Progenitor cell of endocrine pancreas (in vitro differentiated cells): ENCODE measurements at regions not wholly inside any gene's neighbourhood (a gene's known extent, or its start where the extent isn't known, plus 50 kb on each side); places are given as distances from the start of the nearest gene placed in this dataset.

Experiments
- DNase-seq: peaks from one replicate; pipeline ENCODE4 v3.0.0; 2021; ENCODE audit warnings: low spot score; ENCODE audit not compliant: unreplicated experiment
- H3K27ac Mint-ChIP-seq: 2 replicates; pipeline ENCODE4 v1.8.0; 2021; ENCODE audit warnings: mild to moderate bottlenecking, moderate library complexity, mixed read lengths
- H3K27me3 Mint-ChIP-seq: 2 replicates; pipeline ENCODE4 v1.8.0; 2021; ENCODE audit warnings: mixed read lengths
- H3K36me3 Mint-ChIP-seq: 2 replicates; pipeline ENCODE4 v1.8.0; 2022; ENCODE audit warnings: mixed read lengths; ENCODE audit not compliant: insufficient read depth
- H3K4me1 Mint-ChIP-seq: 2 replicates; pipeline ENCODE4 v1.8.0; 2021; ENCODE audit warnings: low read depth, mixed read lengths
- H3K4me3 Mint-ChIP-seq: 2 replicates; pipeline ENCODE4 v1.8.0; 2021; ENCODE audit warnings: low read depth, mild to moderate bottlenecking, moderate library complexity, mixed read lengths
- H3K9me3 Mint-ChIP-seq: 2 replicates; pipeline ENCODE4 v1.8.0; 2021; ENCODE audit warnings: low read depth, mixed read lengths
- TF ChIP-seq, protein P1 (sequence below): fragments of 200-600 bp; sonication (generic); IDR thresholded peaks from one replicate; pipeline ENCODE4 v1.5.0; 2021; ENCODE audit warnings: antibody characterized with exemption, mild to moderate bottlenecking; ENCODE audit not compliant: unreplicated experiment

DNA sequence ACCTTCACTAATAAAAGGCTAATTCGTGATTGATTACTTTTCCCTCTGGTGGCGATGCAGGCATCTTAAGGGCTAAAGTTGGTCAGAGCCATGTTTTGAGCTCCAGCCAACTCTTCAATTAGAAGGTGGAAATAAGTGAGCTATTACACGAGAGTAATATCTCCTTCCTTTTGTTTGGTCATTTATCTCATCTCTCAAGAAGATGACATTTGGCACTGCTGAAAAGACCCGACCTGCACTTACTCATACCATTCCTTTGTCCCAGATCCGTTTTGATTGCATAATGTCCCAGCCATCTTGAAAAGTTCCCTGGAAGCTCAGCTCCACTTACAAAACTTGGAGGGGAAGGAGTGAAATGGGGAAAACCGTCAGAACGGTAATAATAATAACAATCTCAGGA lies 316.2 kb downstream of the VRK1 start:
- Mint-ChIP-seq H3K36me3 (no peaks in the 10 kb centered on the region), H3K27ac (no peak overlapping the region), H3K9me3 (no peaks in the 10 kb centered on the region), H3K4me1 (no peaks in the 10 kb centered on the region), H3K4me3 (no peak overlapping the region), H3K27me3 (peaks cover 43% of the 10 kb centered on the region)
- DNase-seq, result no peak
- TF ChIP-seq, protein P1, sequence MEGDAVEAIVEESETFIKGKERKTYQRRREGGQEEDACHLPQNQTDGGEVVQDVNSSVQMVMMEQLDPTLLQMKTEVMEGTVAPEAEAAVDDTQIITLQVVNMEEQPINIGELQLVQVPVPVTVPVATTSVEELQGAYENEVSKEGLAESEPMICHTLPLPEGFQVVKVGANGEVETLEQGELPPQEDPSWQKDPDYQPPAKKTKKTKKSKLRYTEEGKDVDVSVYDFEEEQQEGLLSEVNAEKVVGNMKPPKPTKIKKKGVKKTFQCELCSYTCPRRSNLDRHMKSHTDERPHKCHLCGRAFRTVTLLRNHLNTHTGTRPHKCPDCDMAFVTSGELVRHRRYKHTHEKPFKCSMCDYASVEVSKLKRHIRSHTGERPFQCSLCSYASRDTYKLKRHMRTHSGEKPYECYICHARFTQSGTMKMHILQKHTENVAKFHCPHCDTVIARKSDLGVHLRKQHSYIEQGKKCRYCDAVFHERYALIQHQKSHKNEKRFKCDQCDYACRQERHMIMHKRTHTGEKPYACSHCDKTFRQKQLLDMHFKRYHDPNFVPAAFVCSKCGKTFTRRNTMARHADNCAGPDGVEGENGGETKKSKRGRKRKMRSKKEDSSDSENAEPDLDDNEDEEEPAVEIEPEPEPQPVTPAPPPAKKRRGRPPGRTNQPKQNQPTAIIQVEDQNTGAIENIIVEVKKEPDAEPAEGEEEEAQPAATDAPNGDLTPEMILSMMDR, result no peak

GRCh38 chr14:97116546-97116945 lies 319.4 kb downstream of the VRK1 start:
- TF ChIP-seq, protein P1, result no peak
- no peak overlapping the region for H3K4me3 Mint-ChIP-seq
- H3K27ac Mint-ChIP-seq, result no peak overlapping the region
- DNase-seq, result no peak
- no peaks in the 10 kb centered on the region for H3K36me3 Mint-ChIP-seq
- no peaks in the 10 kb centered on the region for H3K4me1 Mint-ChIP-seq
- no peaks in the 10 kb centered on the region for H3K9me3 Mint-ChIP-seq
- peaks cover 63% of the 10 kb centered on the region for H3K27me3 Mint-ChIP-seq

DNA sequence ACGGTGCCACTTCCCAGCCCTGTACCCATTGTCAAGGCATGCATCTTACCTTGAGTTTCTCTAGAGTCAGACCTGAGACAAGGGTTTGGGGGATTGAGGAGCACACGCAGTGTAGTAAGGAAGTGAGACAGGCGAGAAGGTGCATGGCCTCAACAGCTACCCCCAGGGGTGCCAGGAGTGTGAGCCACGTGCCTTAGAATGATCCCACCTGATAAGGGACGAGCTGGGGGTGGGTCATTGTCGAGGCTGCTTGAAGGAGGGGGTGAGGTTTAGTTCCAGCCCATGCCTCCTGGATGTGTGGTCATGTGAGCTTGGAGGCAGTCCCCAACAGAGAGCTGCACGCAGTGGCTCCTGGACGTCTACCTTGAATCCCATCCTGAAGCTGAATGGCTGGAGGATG lies 320.5 kb downstream of the VRK1 start:
- Mint-ChIP-seq H3K27ac (no peak overlapping the region), H3K36me3 (no peaks in the 10 kb centered on the region), H3K4me1 (no peaks in the 10 kb centered on the region), H3K9me3 (no peaks in the 10 kb centered on the region), H3K4me3 (no peak overlapping the region), H3K27me3 (peaks cover 74% of the 10 kb centered on the region)
- TF ChIP-seq, protein P1, result no peak
- DNase-seq, result no peak

DNA sequence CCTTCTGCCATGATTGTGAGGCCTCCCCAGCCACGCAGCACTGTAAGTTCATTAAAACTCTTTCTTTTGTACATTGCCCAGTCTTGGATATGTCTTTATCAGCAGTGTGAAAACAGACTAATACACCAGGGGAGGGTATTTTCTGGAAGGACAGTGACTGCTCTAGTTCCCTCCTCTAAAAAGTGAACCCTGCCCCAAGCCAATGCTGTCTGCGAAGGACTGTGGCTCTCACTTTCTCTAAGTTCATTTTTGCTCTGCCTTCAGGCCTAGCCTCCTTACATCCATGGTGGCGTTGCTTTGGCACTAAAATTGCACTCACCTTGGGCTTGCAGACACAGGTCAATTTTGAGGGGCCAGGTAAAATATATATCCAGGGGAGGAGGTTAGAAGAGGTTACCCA lies 323.0 kb downstream of the VRK1 start:
- Mint-ChIP-seq H3K27ac (no peak overlapping the region), H3K27me3 (peaks cover 76% of the 10 kb centered on the region), H3K36me3 (no peaks in the 10 kb centered on the region), H3K9me3 (no peaks in the 10 kb centered on the region), H3K4me3 (no peak overlapping the region), H3K4me1 (no peaks in the 10 kb centered on the region)
- no peak for DNase-seq
- TF ChIP-seq, protein P1, result no peak

DNA sequence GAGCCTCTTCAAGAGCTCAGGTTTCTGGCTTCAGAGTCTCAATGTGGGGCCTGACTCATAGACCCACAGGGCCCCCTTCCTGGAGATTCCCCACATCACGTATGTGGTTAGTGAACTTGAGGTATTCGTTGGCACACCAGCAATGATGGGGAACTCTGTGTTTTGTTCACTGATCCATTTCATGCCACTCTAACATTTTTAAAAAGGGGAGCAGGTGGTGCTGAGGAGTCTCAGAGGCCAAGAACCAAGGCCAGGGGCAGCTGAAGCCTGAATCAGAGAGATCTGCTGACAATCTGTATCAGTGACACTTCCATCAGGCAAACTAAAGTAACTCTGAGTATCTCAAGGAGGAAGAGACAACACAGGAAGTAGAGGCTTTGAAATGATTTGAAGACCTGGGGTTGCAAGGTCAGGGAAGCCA lies 323.4 kb downstream of the VRK1 start:
- Mint-ChIP-seq H3K27me3 (peaks cover 72% of the 10 kb centered on the region), H3K9me3 (no peaks in the 10 kb centered on the region), H3K27ac (no peak overlapping the region), H3K36me3 (no peaks in the 10 kb centered on the region), H3K4me1 (no peaks in the 10 kb centered on the region), H3K4me3 (no peak overlapping the region)
- TF ChIP-seq, protein P1, result no peak
- DNase-seq, result no peak
